Mammary epithelial cell (primary cell): ENCODE measurements at regions not wholly inside any gene's neighbourhood (a gene's known extent, or its start where the extent isn't known, plus 50 kb on each side); places are given as distances from the start of the nearest gene placed in this dataset.

ENCODE experiments used
- CTCF ChIP-seq, 2 donors: IDR thresholded peaks in 1 of 2; conservative IDR thresholded peaks in 1 of 2; 2 replicates each; pipeline ENCODE4 v1.5.1; 2011 to 2012; ENCODE audit warnings: inconsistent platforms in 2 of 2, low read length in 2 of 2, mild to moderate bottlenecking in 2 of 2, control low read depth in 1 of 2, low read depth in 1 of 2; ENCODE audit not compliant: insufficient read depth in 1 of 2; ENCODE audit errors: extremely low read depth in 1 of 2
- EZH2 ChIP-seq: IDR thresholded peaks from 2 replicates; pipeline ENCODE4 v1.6.1; 2012; ENCODE audit warnings: low read length, inconsistent platforms, borderline replicate concordance

GRCh38 chr15:69780981-69781380 is 316.7 kb downstream of the TLE3 start:
- no peak for TF ChIP-seq CTCF (conservative IDR thresholded peaks at IDR 0.05 in 1 of 2, IDR thresholded peaks at IDR 0.05 in 1 of 2; ENCODE audit: extremely low read depth in 1 of 2, insufficient read depth in 1 of 2, low read depth in 1 of 2, low read length in 2 of 2)
- no peak for TF ChIP-seq EZH2
